Osteoblast (primary cell): ENCODE measurements at regions not wholly inside any gene's neighbourhood (a gene's known extent, or its start where the extent isn't known, plus 50 kb on each side); places are given as distances from the start of the nearest gene placed in this dataset.

Source experiments
- DNase-seq: peaks from one replicate; pipeline ENCODE4 v3.0.0; 2011; ENCODE audit warnings: low spot score, mixed read lengths; ENCODE audit not compliant: insufficient read length; ENCODE audit errors: missing footprints
- H2AFZ ChIP-seq: 2 replicates; pipeline ENCODE4 v1.6.0; 2011; ENCODE audit warnings: mild to moderate bottlenecking, low read length
- H3K27ac ChIP-seq: 2 replicates; pipeline ENCODE4 v1.5.1; 2011; ENCODE audit warnings: mild to moderate bottlenecking, low read depth, low read length, moderate library complexity
- H3K27me3 ChIP-seq: 2 replicates; pipeline ENCODE4 v1.6.0; 2012; ENCODE audit warnings: mild to moderate bottlenecking, control low read depth, inconsistent platforms, low read length, moderate library complexity; ENCODE audit not compliant: insufficient read depth
- H3K36me3 ChIP-seq: 2 replicates; pipeline ENCODE4 v1.5.1; 2011; ENCODE audit warnings: mild to moderate bottlenecking, low read length, control low read depth, moderate library complexity; ENCODE audit not compliant: insufficient read depth
- H3K4me1 ChIP-seq: 2 replicates; pipeline ENCODE4 v1.5.1; 2011; ENCODE audit warnings: mild to moderate bottlenecking, low read length, control low read depth, moderate library complexity; ENCODE audit not compliant: insufficient read depth
- H3K4me2 ChIP-seq: 2 replicates; pipeline ENCODE4 v1.6.0; 2011; ENCODE audit warnings: mild to moderate bottlenecking, low read length; ENCODE audit not compliant: insufficient read depth
- H3K4me3 ChIP-seq: fragments of 200-600 bp; sonication (generic); 3 replicates; pipeline ENCODE4 v1.5.1; 2012; ENCODE audit warnings: mild to moderate bottlenecking, low read length, inconsistent platforms; ENCODE audit not compliant: insufficient read depth
- H3K79me2 ChIP-seq: 2 replicates; pipeline ENCODE4 v1.6.0; 2012; ENCODE audit warnings: mild to moderate bottlenecking, low read length, control low read depth, inconsistent platforms; ENCODE audit not compliant: insufficient read depth
- H3K9me3 ChIP-seq: 2 replicates; pipeline ENCODE4 v1.5.1; 2011; ENCODE audit warnings: low read depth, low read length, control low read depth
- H4K20me1 ChIP-seq: 2 replicates; pipeline ENCODE4 v1.6.0; 2012; ENCODE audit warnings: mild to moderate bottlenecking, low read length, control low read depth; ENCODE audit not compliant: insufficient read depth
- TF ChIP-seq, protein P1 (sequence below): IDR thresholded peaks from 2 replicates; pipeline ENCODE4 v1.5.1; 2011; ENCODE audit warnings: mild to moderate bottlenecking, low read depth, low read length, moderate library complexity; ENCODE audit errors: extremely low read depth

DNA sequence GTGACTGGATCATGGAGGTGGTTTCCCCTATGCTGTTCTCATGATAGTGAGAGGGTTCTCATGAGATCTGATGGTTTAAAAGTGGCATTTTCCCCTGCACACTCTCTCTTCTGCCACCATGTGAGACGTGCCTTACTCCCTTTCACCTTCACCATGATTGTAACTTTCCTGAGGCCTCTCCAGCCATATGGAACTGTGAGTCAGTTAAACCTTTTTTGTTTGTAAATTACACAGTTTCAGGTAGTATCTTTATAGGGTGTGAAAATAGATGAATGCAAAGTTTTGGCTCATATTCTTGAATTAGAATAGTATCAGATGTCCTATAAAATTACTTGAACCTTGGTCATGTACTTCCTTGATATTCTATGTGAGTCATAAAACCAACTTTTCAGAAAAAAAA lies 252.1 kb upstream of the TMEM229A start:
- DNase-seq: no peak
- TF ChIP-seq, protein P1, sequence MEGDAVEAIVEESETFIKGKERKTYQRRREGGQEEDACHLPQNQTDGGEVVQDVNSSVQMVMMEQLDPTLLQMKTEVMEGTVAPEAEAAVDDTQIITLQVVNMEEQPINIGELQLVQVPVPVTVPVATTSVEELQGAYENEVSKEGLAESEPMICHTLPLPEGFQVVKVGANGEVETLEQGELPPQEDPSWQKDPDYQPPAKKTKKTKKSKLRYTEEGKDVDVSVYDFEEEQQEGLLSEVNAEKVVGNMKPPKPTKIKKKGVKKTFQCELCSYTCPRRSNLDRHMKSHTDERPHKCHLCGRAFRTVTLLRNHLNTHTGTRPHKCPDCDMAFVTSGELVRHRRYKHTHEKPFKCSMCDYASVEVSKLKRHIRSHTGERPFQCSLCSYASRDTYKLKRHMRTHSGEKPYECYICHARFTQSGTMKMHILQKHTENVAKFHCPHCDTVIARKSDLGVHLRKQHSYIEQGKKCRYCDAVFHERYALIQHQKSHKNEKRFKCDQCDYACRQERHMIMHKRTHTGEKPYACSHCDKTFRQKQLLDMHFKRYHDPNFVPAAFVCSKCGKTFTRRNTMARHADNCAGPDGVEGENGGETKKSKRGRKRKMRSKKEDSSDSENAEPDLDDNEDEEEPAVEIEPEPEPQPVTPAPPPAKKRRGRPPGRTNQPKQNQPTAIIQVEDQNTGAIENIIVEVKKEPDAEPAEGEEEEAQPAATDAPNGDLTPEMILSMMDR: no peak
- H3K36me3 ChIP-seq: no peaks in the 10 kb centered on the region

DNA sequence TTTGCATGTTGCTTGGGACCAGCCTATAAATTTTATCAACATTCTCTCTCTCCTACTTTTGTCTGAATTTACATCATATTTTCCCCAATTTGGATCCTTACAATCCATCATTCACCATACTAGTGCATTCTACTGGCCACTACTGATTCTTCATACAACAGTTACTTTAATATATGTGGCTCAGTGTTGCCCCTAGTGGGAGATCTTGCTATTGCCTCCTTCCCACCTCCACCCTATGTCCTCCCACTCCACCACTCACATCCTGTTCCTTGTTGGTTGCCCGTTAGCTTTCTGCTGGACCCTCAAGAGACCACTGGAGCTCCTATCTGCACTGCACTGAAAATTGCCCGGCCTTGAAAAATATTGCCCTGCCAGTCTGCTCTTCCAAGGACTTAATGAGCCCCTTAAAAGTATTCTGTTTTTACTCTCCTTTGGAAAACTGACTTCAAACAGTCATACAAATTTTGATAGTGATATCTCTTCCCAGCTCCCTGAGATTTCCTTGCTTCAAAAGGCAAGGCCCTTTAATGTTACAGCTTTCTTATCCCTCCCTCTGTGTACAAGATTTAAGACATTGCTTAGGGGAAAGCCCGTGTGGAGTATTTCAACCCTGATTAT lies 243.2 kb upstream of the TMEM229A start:
- Histone ChIP-seq H3K79me2 (no peaks in the 10 kb centered on the region), H3K4me2 (no peak overlapping the region), H3K4me1 (no peaks in the 10 kb centered on the region), H3K9me3 (no peaks in the 10 kb centered on the region), H4K20me1 (no peaks in the 10 kb centered on the region), H3K27ac (no peak overlapping the region), H3K4me3 (no peak overlapping the region), H2AFZ (no peak overlapping the region), H3K27me3 (no peaks in the 10 kb centered on the region), H3K36me3 (no peaks in the 10 kb centered on the region)
- no peak for DNase-seq
- TF ChIP-seq, protein P1: no peak

More for the DNA sequence above, 252.1 kb upstream of the TMEM229A start:
- Histone ChIP-seq H4K20me1 (no peaks in the 10 kb centered on the region), H3K27me3 (no peaks in the 10 kb centered on the region), H3K4me3 (no peak overlapping the region), H3K4me2 (no peak overlapping the region), H3K4me1 (no peaks in the 10 kb centered on the region), H2AFZ (no peak overlapping the region), H3K9me3 (no peaks in the 10 kb centered on the region), H3K79me2 (no peaks in the 10 kb centered on the region), H3K27ac (no peak overlapping the region)

DNA sequence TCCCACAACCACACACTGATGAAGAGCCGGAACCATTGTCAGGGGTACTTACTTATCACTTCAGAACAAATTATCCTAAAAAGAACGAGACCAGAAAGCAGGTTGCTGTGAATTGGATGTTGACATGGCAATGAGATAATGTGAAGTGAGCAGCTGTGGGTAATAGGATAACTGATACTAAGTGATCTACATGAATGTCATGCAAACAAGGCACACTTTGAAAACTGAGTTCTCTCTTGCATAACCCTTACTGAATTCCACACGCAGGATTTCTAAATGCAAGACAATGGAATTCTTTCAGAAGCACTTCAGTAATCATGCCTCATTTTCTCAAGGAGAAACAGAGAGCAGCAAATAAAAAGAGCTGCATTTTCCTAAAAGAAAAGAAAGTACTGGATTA lies 242.5 kb upstream of the TMEM229A start:
- H3K79me2 ChIP-seq: no peaks in the 10 kb centered on the region
- no peak for DNase-seq
- no peak overlapping the region for H3K27ac ChIP-seq
- H3K36me3 ChIP-seq: no peaks in the 10 kb centered on the region
- no peaks in the 10 kb centered on the region for H3K9me3 ChIP-seq
- no peaks in the 10 kb centered on the region for H3K4me1 ChIP-seq
- no peak overlapping the region for H2AFZ ChIP-seq
- H3K27me3 ChIP-seq: no peaks in the 10 kb centered on the region
- no peak overlapping the region for H3K4me3 ChIP-seq
- no peaks in the 10 kb centered on the region for H4K20me1 ChIP-seq
- H3K4me2 ChIP-seq: no peak overlapping the region
- TF ChIP-seq, protein P1: no peak

DNA sequence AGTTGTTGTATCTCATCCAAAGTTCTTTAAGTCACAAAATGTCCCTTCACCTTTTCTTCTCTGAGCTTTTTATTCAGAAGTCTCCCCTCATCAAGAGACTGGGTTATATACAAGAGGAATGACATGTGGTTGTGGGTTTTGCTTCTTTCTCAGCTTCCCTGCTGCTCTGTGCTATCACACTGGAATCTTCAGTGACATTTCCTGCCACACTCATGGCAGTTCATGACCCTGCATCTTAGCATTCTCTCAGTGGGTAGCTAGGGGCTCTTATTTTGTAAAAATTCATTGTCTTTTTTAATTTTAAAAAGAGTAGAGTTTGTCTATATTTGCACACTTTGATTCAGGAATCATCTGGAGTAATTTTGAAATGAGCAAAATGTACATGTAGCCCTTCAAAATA lies 236.9 kb upstream of the TMEM229A start:
- no peak overlapping the region for H3K27ac ChIP-seq
- no peaks in the 10 kb centered on the region for H3K27me3 ChIP-seq
- H3K36me3 ChIP-seq: no peaks in the 10 kb centered on the region
- DNase-seq: no peak
- H2AFZ ChIP-seq: no peak overlapping the region
- TF ChIP-seq, protein P1: no peak
- H4K20me1 ChIP-seq: no peaks in the 10 kb centered on the region
- H3K9me3 ChIP-seq: no peaks in the 10 kb centered on the region
- no peaks in the 10 kb centered on the region for H3K79me2 ChIP-seq
- H3K4me2 ChIP-seq: no peak overlapping the region
- no peak overlapping the region for H3K4me3 ChIP-seq
- no peaks in the 10 kb centered on the region for H3K4me1 ChIP-seq
